Mammary epithelial cell (primary cell): ENCODE measurements at regions not wholly inside any gene's neighbourhood (a gene's known extent, or its start where the extent isn't known, plus 50 kb on each side); places are given as distances from the start of the nearest gene placed in this dataset.

Source experiments
- CTCF ChIP-seq, 2 donors: IDR thresholded peaks in 1 of 2; conservative IDR thresholded peaks in 1 of 2; 2 replicates each; pipeline ENCODE4 v1.5.1; 2011 to 2012; ENCODE audit warnings: inconsistent platforms in 2 of 2, low read length in 2 of 2, mild to moderate bottlenecking in 2 of 2, control low read depth in 1 of 2, low read depth in 1 of 2; ENCODE audit not compliant: insufficient read depth in 1 of 2; ENCODE audit errors: extremely low read depth in 1 of 2
- EZH2 ChIP-seq: IDR thresholded peaks from 2 replicates; pipeline ENCODE4 v1.6.1; 2012; ENCODE audit warnings: low read length, inconsistent platforms, borderline replicate concordance

- TF ChIP-seq CTCF (conservative IDR thresholded peaks at IDR 0.05 in 1 of 2, IDR thresholded peaks at IDR 0.05 in 1 of 2; ENCODE audit: extremely low read depth in 1 of 2, insufficient read depth in 1 of 2, low read depth in 1 of 2, low read length in 2 of 2): no peak
- no peak for TF ChIP-seq EZH2
These were observed 743.1 kb upstream of the ADGRL4 start for GRCh38 chr1:79749607-79750006.
